Gastroesophageal sphincter (tissue), 4 donors: ENCODE measurements at regions not wholly inside any gene's neighbourhood (a gene's known extent, or its start where the extent isn't known, plus 50 kb on each side); places are given as distances from the start of the nearest gene placed in this dataset.

Experiments used
- ATAC-seq: fragments of 150-250 bp; one replicate; pipeline ENCODE4 v1.9.1; 2016; ENCODE audit warnings: mild to moderate bottlenecking, moderate library complexity
- H3K27ac ChIP-seq, 4 donors: fragments of 200-600 bp; sonication (generic) in 3 of 4; 1 replicate in 3 of 4; 2 replicates in 1 of 4; pipeline ENCODE4 v1.5.1; 2016 to 2019
- H3K27me3 ChIP-seq: fragments of 200-600 bp; sonication (generic); one replicate; pipeline ENCODE4 v1.5.1; 2019
- H3K36me3 ChIP-seq, 2 donors: fragments of 200-600 bp; sonication (generic); one replicate each; pipeline ENCODE4 v1.5.1; 2019; ENCODE audit warnings: control low read depth in 1 of 2
- H3K4me1 ChIP-seq, 3 donors: fragments of 200-600 bp; sonication (generic); 1 replicate in 2 of 3; 2 replicates in 1 of 3; pipeline ENCODE4 v1.5.1; 2016 to 2019; ENCODE audit warnings: control low read depth in 2 of 3
- H3K4me3 ChIP-seq, 2 donors: fragments of 200-600 bp; sonication (generic); one replicate each; pipeline ENCODE4 v1.5.1; 2019; ENCODE audit warnings: mild to moderate bottlenecking in 1 of 2, moderate library complexity in 1 of 2
- H3K9me3 ChIP-seq, 3 donors: fragments of 200-600 bp; sonication (generic); one replicate each; pipeline ENCODE4 v1.5.1; 2017 to 2019; ENCODE audit warnings: control low read depth in 2 of 3
- EP300 ChIP-seq: sonication (generic); formaldehyde crosslinking; IDR thresholded peaks from one replicate; pipeline ENCODE4 v1.6.1; 2017; ENCODE audit warnings: antibody characterized with exemption, mild to moderate bottlenecking
- POLR2A ChIP-seq, 2 donors: fragments of 450-650 bp; IDR thresholded peaks; one replicate each; pipeline ENCODE4 v1.6.1; 2017; ENCODE audit warnings: antibody characterized with exemption in 2 of 2, mild to moderate bottlenecking in 2 of 2, moderate library complexity in 1 of 2
- POLR2AphosphoS5 ChIP-seq: sonication (generic); formaldehyde crosslinking; IDR thresholded peaks from one replicate; pipeline ENCODE4 v1.6.1; 2017; ENCODE audit warnings: antibody characterized with exemption
- WGBS, 2 donors: methylation state at CpG; one replicate each; pipeline ENCODE4 v1.1.5; 2018; ENCODE audit warnings: low coverage in 1 of 2; 5-methylcytosine and 5-hydroxymethylcytosine counted together
- TF ChIP-seq, protein P1 (sequence below), 4 experiments: fragments of 200-600 bp in 2 of 4; fragments of 450-650 bp in 2 of 4; sonication (generic) in 1 of 4; IDR thresholded peaks; one replicate each; pipeline ENCODE4 v1.5.1; 2017 to 2019; ENCODE audit warnings: antibody characterized with exemption in 4 of 4, mild to moderate bottlenecking in 2 of 4, moderate library complexity in 2 of 4

- no peak for ATAC-seq
- peaks cover 6% of the 10 kb centered on the region for H3K27me3 ChIP-seq
- no peaks in the 10 kb centered on the region for H3K9me3 ChIP-seq
- no peaks in the 10 kb centered on the region for H3K4me1 ChIP-seq
- 76 to 82% methylated on average over 2 of the region's 2 CpGs for WGBS, 2 donors
- H3K27ac ChIP-seq: no peak overlapping the region
- TF ChIP-seq POLR2A (IDR thresholded peaks at IDR 0.05): no peak
- TF ChIP-seq, protein P1, sequence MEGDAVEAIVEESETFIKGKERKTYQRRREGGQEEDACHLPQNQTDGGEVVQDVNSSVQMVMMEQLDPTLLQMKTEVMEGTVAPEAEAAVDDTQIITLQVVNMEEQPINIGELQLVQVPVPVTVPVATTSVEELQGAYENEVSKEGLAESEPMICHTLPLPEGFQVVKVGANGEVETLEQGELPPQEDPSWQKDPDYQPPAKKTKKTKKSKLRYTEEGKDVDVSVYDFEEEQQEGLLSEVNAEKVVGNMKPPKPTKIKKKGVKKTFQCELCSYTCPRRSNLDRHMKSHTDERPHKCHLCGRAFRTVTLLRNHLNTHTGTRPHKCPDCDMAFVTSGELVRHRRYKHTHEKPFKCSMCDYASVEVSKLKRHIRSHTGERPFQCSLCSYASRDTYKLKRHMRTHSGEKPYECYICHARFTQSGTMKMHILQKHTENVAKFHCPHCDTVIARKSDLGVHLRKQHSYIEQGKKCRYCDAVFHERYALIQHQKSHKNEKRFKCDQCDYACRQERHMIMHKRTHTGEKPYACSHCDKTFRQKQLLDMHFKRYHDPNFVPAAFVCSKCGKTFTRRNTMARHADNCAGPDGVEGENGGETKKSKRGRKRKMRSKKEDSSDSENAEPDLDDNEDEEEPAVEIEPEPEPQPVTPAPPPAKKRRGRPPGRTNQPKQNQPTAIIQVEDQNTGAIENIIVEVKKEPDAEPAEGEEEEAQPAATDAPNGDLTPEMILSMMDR (IDR thresholded peaks at IDR 0.05): no peak
- no peak for TF ChIP-seq POLR2AphosphoS5
- no peak for TF ChIP-seq EP300
- no peak overlapping the region for H3K4me3 ChIP-seq
- no peaks in the 10 kb centered on the region for H3K36me3 ChIP-seq
Observed at GRCh38 chr16:82530883-82531282, 95.9 kb upstream of the CDH13 start.

- Histone ChIP-seq H3K27me3 (peaks cover 6% of the 10 kb centered on the region), H3K4me1 (no peaks in the 10 kb centered on the region), H3K9me3 (peaks cover 0 to 18% (median 0%) of the 10 kb centered on the region in 3 donors), H3K27ac (no peak overlapping the region), H3K4me3 (no peak overlapping the region), H3K36me3 (no peaks in the 10 kb centered on the region)
- TF ChIP-seq, protein P1 (IDR thresholded peaks at IDR 0.05): no peak
- TF ChIP-seq POLR2AphosphoS5 (no peak), EP300 (no peak)
- no peak for ATAC-seq
- 36 to 42% methylated on average over 7 of the region's 7 CpGs for WGBS, 2 donors
Observed at GRCh38 chr16:82527101-82527500, 99.7 kb upstream of the CDH13 start.

- Histone ChIP-seq H3K4me1 (no peaks in the 10 kb centered on the region), H3K9me3 (peaks cover 0 to 18% (median 0%) of the 10 kb centered on the region in 3 donors), H3K27ac (no peak overlapping the region), H3K36me3 (no peaks in the 10 kb centered on the region), H3K4me3 (no peak overlapping the region), H3K27me3 (no peaks in the 10 kb centered on the region)
- TF ChIP-seq POLR2AphosphoS5: no peak
- no peak for TF ChIP-seq EP300
- TF ChIP-seq POLR2A (IDR thresholded peaks at IDR 0.05): no peak
- TF ChIP-seq, protein P1 (IDR thresholded peaks at IDR 0.05): no peak
- WGBS, 2 donors: 33 to 50% methylated on average over 1 of the region's 1 CpG
- no peak for ATAC-seq
Observed at GRCh38 chr16:82524976-82525375, 101.8 kb upstream of the CDH13 start.

- Histone ChIP-seq H3K4me3 (no peak overlapping the region), H3K36me3 (no peaks in the 10 kb centered on the region), H3K27me3 (no peaks in the 10 kb centered on the region), H3K9me3 (peaks cover 0 to 18% (median 0%) of the 10 kb centered on the region in 3 donors), H3K27ac (no peak overlapping the region), H3K4me1 (no peaks in the 10 kb centered on the region)
- ATAC-seq: no peak
- WGBS, 2 donors: 67 to 82% methylated on average over 1 of the region's 1 CpG
- TF ChIP-seq, protein P1 (IDR thresholded peaks at IDR 0.05): no peak
Observed at GRCh38 chr16:82523815-82524214, 103.0 kb upstream of the CDH13 start.

- WGBS, 2 donors: 8 to 16% methylated on average over 6 of the region's 6 CpGs
- H3K27me3 ChIP-seq: no peaks in the 10 kb centered on the region
- no peak overlapping the region for H3K27ac ChIP-seq
- H3K36me3 ChIP-seq: no peaks in the 10 kb centered on the region
- H3K4me3 ChIP-seq: no peak overlapping the region
- TF ChIP-seq, protein P1 (IDR thresholded peaks at IDR 0.05): no peak
- TF ChIP-seq POLR2A (IDR thresholded peaks at IDR 0.05): no peak
- TF ChIP-seq POLR2AphosphoS5: no peak
- TF ChIP-seq EP300: no peak
- no peak for ATAC-seq
- H3K9me3 ChIP-seq: peaks cover 0 to 18% (median 0%) of the 10 kb centered on the region in 3 donors
- no peaks in the 10 kb centered on the region for H3K4me1 ChIP-seq
Observed at GRCh38 chr16:82522026-82522425, 104.7 kb upstream of the CDH13 start.
